Body of pancreas (tissue), 4 donors: ENCODE measurements at regions not wholly inside any gene's neighbourhood (a gene's known extent, or its start where the extent isn't known, plus 50 kb on each side); places are given as distances from the start of the nearest gene placed in this dataset.

Experiments
- POLR2A ChIP-seq, 3 donors: fragments of 450-650 bp; IDR thresholded peaks; one replicate each; pipeline ENCODE4 v1.6.1; 2016; ENCODE audit warnings: antibody characterized with exemption in 3 of 3, mild to moderate bottlenecking in 2 of 3
- TF ChIP-seq, protein P1 (sequence below), 7 experiments: fragments of 450-650 bp in 4 of 7; fragments of 200-600 bp in 3 of 7; sonication (generic) in 3 of 7; IDR thresholded peaks; one replicate each; pipeline ENCODE4 v1.5.1; 2016 to 2019; ENCODE audit warnings: antibody characterized with exemption in 7 of 7

DNA sequence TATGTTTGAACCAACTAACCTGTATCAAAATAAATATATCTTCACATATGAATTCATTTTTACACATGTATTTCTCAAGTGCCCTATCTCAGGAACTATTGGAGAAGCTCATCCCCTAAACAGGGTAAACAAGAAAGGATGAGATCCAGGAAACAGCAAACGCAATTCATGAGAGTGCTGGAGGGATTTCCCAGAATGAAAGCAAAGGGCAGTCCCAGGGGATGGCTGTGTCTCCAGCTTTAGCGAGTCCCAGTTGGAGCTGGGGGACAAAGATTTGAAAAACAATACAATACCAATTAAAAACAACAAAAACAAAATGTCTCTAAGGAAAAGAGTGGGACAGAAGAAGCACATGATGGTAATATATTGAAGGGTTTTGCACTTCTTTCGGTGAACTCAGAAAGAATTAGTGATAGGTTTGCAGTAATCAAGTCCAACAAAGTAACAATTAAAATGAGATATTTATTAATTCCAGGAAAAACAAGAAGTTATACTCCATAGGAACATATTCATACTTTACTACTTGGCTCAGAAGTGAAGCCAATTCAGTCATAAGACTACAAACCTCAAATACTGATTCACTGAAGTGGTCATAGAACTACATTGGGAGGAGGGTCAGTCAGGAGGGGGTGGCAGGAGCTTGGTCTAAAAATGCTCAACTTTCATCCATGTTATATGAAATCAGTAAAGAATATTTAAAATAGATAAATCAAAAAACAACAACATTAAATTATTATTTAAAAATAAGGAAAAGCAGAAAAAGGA, 73.1 kb upstream of the PDE1A start:
- TF ChIP-seq, protein P1, sequence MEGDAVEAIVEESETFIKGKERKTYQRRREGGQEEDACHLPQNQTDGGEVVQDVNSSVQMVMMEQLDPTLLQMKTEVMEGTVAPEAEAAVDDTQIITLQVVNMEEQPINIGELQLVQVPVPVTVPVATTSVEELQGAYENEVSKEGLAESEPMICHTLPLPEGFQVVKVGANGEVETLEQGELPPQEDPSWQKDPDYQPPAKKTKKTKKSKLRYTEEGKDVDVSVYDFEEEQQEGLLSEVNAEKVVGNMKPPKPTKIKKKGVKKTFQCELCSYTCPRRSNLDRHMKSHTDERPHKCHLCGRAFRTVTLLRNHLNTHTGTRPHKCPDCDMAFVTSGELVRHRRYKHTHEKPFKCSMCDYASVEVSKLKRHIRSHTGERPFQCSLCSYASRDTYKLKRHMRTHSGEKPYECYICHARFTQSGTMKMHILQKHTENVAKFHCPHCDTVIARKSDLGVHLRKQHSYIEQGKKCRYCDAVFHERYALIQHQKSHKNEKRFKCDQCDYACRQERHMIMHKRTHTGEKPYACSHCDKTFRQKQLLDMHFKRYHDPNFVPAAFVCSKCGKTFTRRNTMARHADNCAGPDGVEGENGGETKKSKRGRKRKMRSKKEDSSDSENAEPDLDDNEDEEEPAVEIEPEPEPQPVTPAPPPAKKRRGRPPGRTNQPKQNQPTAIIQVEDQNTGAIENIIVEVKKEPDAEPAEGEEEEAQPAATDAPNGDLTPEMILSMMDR (IDR thresholded peaks at IDR 0.05), result no peak
- TF ChIP-seq POLR2A (IDR thresholded peaks at IDR 0.05), result no peak
